ENCODE measurements at regions not wholly inside any gene's neighbourhood (a gene's known extent, or its start where the extent isn't known, plus 50 kb on each side); places are given as distances from the start of the nearest gene placed in this dataset.
A peak's percentile ranks its signal among the peaks of the same experiment; 100 is the strongest.

DNA sequence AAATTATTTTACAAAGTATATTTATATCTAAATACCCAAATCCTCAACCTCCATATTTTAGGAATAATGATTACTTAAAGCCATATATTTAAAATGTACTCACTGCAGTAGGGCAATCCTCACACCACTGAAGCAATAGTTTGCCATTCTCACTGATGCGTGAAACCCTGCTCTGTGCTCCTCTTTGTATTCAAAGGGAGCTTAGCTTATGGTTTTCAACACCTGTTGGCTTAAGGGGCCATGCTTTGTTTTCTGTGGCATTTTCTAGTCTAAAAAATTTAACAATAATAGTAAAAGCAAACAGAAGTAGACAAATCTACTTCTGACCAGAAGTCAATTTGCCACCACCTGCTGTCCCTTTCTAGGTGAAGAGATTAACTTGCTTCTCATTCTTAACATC, 294.6 kb downstream of the FLRT2 start:
- 94% methylated on average over 1 of the region's 1 CpG for WGBS
- no peaks in the 10 kb centered on the region for H3K36me3 ChIP-seq (ENCODE audit: control insufficient read depth in 2 of 2, insufficient read depth in 2 of 2, low read length in 1 of 2)
- no peak for DNase-seq (ENCODE audit: low read depth in 6 of 9, low spot score in 9 of 9)

DNA sequence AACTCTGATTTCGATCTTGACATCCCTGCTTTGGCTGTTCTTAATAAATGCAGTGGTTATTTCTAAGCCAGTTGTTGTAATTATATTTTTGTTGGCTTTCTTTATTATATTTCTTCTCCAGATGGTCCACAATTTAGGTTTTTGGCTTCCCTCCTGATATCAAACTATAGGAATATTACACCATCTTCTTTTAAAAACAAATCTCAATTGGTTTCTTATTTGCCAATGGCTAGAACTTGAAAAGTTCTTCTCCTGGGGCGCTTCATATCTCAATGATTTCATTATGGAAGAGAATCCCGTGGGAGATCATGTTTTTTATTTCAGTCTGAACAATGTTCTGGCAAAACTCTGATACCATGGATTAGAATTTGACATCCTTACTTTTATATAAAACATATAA, 292.3 kb downstream of the FLRT2 start:
- no peaks in the 10 kb centered on the region for H3K27me3 ChIP-seq (ENCODE audit: control insufficient read depth in 2 of 2, insufficient read depth in 1 of 2, low read length in 1 of 2)
- DNase-seq (ENCODE audit: low read depth in 6 of 9, low spot score in 9 of 9), result no peak
- H3K4me3 ChIP-seq (ENCODE audit: low read length in 2 of 2), result no peak overlapping the region
- H3K27ac ChIP-seq (ENCODE audit: low read depth in 1 of 2, low read length in 1 of 2), result no peak overlapping the region
- no peaks in the 10 kb centered on the region for H3K4me1 ChIP-seq (ENCODE audit: control insufficient read depth in 2 of 2, insufficient read depth in 2 of 2, low read length in 2 of 2)
- H3K36me3 ChIP-seq (ENCODE audit: control insufficient read depth in 2 of 2, insufficient read depth in 2 of 2, low read length in 1 of 2), result no peaks in the 10 kb centered on the region
- whole genome bisulfite sequencing, result 95% methylated on average over 3 of the region's 3 CpGs
- no peaks in the 10 kb centered on the region for H3K9me3 ChIP-seq (ENCODE audit: control insufficient read depth in 2 of 2, insufficient read depth in 1 of 2, low read length in 1 of 2)

More for the DNA sequence above, 294.6 kb downstream of the FLRT2 start:
- Histone ChIP-seq H3K27ac (ENCODE audit: low read depth in 1 of 2, low read length in 1 of 2) (no peak overlapping the region), H3K4me1 (ENCODE audit: control insufficient read depth in 2 of 2, insufficient read depth in 2 of 2, low read length in 2 of 2) (no peaks in the 10 kb centered on the region), H3K4me3 (ENCODE audit: low read length in 2 of 2) (no peak overlapping the region), H3K9me3 (ENCODE audit: control insufficient read depth in 2 of 2, insufficient read depth in 1 of 2, low read length in 1 of 2) (no peaks in the 10 kb centered on the region), H3K27me3 (ENCODE audit: control insufficient read depth in 2 of 2, insufficient read depth in 1 of 2, low read length in 1 of 2) (no peaks in the 10 kb centered on the region)

- Histone ChIP-seq H3K4me3 (ENCODE audit: low read length in 2 of 2) (no peak overlapping the region), H3K27ac (ENCODE audit: low read depth in 1 of 2, low read length in 1 of 2) (no peak overlapping the region), H3K27me3 (ENCODE audit: control insufficient read depth in 2 of 2, insufficient read depth in 1 of 2, low read length in 1 of 2) (no peaks in the 10 kb centered on the region), H3K9me3 (ENCODE audit: control insufficient read depth in 2 of 2, insufficient read depth in 1 of 2, low read length in 1 of 2) (no peaks in the 10 kb centered on the region), H3K4me1 (ENCODE audit: control insufficient read depth in 2 of 2, insufficient read depth in 2 of 2, low read length in 2 of 2) (no peaks in the 10 kb centered on the region), H3K36me3 (ENCODE audit: control insufficient read depth in 2 of 2, insufficient read depth in 2 of 2, low read length in 1 of 2) (no peaks in the 10 kb centered on the region)
- DNase-seq (ENCODE audit: low read depth in 6 of 9, low spot score in 9 of 9), result no peak
- 95% methylated on average over 1 of the region's 1 CpG for WGBS
These were observed 287.5 kb downstream of the FLRT2 start for GRCh38 chr14:85817430-85817829.

DNA sequence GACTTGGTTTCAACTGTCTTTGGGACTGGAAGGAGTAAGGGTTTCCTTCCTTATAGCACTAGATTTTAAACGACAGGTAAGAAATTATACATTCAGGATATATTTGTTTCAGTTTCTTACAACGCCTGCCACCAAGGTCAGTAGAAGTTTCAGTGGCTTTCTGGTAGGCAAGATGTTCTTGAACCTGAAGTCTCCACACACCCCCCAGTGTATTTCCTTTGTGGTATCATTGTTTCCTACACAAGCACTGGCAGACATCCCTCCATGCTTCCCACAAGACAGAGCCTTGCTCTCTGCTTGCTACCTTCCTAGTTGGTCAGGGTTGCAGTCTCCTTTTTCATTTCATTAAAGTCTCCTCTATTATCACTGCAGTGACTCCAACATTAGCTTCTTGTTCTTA, 283.1 kb downstream of the FLRT2 start:
- Histone ChIP-seq H3K4me1 (ENCODE audit: control insufficient read depth in 2 of 2, insufficient read depth in 2 of 2, low read length in 2 of 2) (no peaks in the 10 kb centered on the region), H3K27me3 (ENCODE audit: control insufficient read depth in 2 of 2, insufficient read depth in 1 of 2, low read length in 1 of 2) (no peaks in the 10 kb centered on the region), H3K4me3 (ENCODE audit: low read length in 2 of 2) (no peak overlapping the region), H3K27ac (ENCODE audit: low read depth in 1 of 2, low read length in 1 of 2) (no peak overlapping the region), H3K9me3 (ENCODE audit: control insufficient read depth in 2 of 2, insufficient read depth in 1 of 2, low read length in 1 of 2) (no peaks in the 10 kb centered on the region), H3K36me3 (ENCODE audit: control insufficient read depth in 2 of 2, insufficient read depth in 2 of 2, low read length in 1 of 2) (no peaks in the 10 kb centered on the region)
- 14% methylated on average over 2 of the region's 2 CpGs for WGBS
- DNase-seq (ENCODE audit: low read depth in 6 of 9, low spot score in 9 of 9), result peak in 2 of 9 donors; percentile 7 to 25

GRCh38 chr14:85811340-85811739, 281.4 kb downstream of the FLRT2 start:
- 42% methylated on average over 1 of the region's 1 CpG for WGBS
- Histone ChIP-seq H3K27ac (ENCODE audit: low read depth in 1 of 2, low read length in 1 of 2) (no peak overlapping the region), H3K36me3 (ENCODE audit: control insufficient read depth in 2 of 2, insufficient read depth in 2 of 2, low read length in 1 of 2) (no peaks in the 10 kb centered on the region), H3K9me3 (ENCODE audit: control insufficient read depth in 2 of 2, insufficient read depth in 1 of 2, low read length in 1 of 2) (no peaks in the 10 kb centered on the region), H3K4me1 (ENCODE audit: control insufficient read depth in 2 of 2, insufficient read depth in 2 of 2, low read length in 2 of 2) (no peaks in the 10 kb centered on the region), H3K4me3 (ENCODE audit: low read length in 2 of 2) (no peak overlapping the region), H3K27me3 (ENCODE audit: control insufficient read depth in 2 of 2, insufficient read depth in 1 of 2, low read length in 1 of 2) (no peaks in the 10 kb centered on the region)
- DNase-seq (ENCODE audit: low read depth in 6 of 9, low spot score in 9 of 9), result no peak

DNA sequence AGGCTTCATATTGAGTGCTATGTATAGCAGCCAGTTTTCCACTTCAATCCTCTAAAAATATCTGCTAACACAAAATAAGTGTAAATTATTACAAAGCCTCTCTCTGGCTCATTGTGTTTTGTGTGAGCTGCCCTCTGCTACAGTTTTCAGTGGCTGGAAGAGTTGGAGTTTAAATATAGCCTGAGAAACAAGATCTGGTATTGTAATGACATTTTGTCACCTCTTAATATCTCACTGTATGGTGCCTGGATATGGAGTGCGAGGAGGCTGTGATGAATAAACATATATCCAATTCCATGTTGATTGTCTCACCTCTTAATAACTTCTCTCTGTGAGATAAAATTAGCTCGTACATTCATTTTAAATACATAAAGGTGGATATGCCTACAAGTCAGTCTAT, 269.7 kb downstream of the FLRT2 start:
- Histone ChIP-seq H3K9me3 (ENCODE audit: control insufficient read depth in 2 of 2, insufficient read depth in 1 of 2, low read length in 1 of 2) (no peaks in the 10 kb centered on the region), H3K4me3 (ENCODE audit: low read length in 2 of 2) (no peak overlapping the region), H3K4me1 (ENCODE audit: control insufficient read depth in 2 of 2, insufficient read depth in 2 of 2, low read length in 2 of 2) (no peaks in the 10 kb centered on the region), H3K27ac (ENCODE audit: low read depth in 1 of 2, low read length in 1 of 2) (no peak overlapping the region), H3K36me3 (ENCODE audit: control insufficient read depth in 2 of 2, insufficient read depth in 2 of 2, low read length in 1 of 2) (no peaks in the 10 kb centered on the region), H3K27me3 (ENCODE audit: control insufficient read depth in 2 of 2, insufficient read depth in 1 of 2, low read length in 1 of 2) (no peaks in the 10 kb centered on the region)
- no peak for DNase-seq (ENCODE audit: low read depth in 6 of 9, low spot score in 9 of 9)
- WGBS, result 94% methylated on average over 2 of the region's 2 CpGs

DNA sequence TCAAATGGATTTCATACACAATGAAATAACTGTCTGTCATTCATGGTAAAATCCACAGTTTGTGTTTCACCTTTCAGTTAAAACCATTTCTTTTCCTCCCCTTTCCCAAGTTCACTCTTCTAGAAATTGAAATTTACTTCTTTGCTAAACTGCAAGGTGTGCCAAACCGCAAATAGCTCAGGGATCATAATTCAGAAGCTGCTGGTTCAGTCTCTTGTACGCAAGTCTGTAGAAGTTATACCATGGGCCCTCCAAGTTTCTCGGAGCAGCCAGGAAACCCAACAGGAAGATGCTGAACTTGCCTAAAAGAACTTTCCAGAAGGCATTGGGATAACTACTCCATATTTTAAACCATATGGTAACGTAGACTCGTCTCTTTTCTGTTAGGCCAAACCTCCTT, 268.9 kb downstream of the FLRT2 start:
- H3K27me3 ChIP-seq (ENCODE audit: control insufficient read depth in 2 of 2, insufficient read depth in 1 of 2, low read length in 1 of 2), result no peaks in the 10 kb centered on the region
- no peaks in the 10 kb centered on the region for H3K9me3 ChIP-seq (ENCODE audit: control insufficient read depth in 2 of 2, insufficient read depth in 1 of 2, low read length in 1 of 2)
- DNase-seq (ENCODE audit: low read depth in 6 of 9, low spot score in 9 of 9), result no peak
- H3K27ac ChIP-seq (ENCODE audit: low read depth in 1 of 2, low read length in 1 of 2), result no peak overlapping the region
- no peaks in the 10 kb centered on the region for H3K4me1 ChIP-seq (ENCODE audit: control insufficient read depth in 2 of 2, insufficient read depth in 2 of 2, low read length in 2 of 2)
- no peak overlapping the region for H3K4me3 ChIP-seq (ENCODE audit: low read length in 2 of 2)
- 75% methylated on average over 5 of the region's 5 CpGs for WGBS
- H3K36me3 ChIP-seq (ENCODE audit: control insufficient read depth in 2 of 2, insufficient read depth in 2 of 2, low read length in 1 of 2), result no peaks in the 10 kb centered on the region

DNA sequence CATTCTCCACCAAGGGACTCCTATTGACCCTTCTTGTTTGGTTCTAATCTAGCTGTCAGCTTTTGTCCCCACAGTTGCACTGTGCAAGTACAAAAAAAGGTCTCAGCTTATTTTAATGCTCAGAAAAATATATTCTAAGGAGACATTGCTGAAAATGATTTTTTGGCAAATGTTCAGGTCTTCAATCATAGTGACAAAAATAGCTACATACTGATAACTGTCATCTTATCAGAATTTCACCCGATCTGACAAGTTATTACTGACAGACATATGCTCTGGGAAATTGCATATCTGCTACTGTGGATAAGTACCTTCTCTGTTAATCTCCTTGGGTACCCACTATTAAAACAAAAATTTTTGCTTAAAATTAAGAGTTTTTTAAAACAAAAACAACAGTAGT, 263.6 kb downstream of the FLRT2 start:
- H3K27ac ChIP-seq (ENCODE audit: low read depth in 1 of 2, low read length in 1 of 2), result no peak overlapping the region
- H3K27me3 ChIP-seq (ENCODE audit: control insufficient read depth in 2 of 2, insufficient read depth in 1 of 2, low read length in 1 of 2), result no peaks in the 10 kb centered on the region
- no peak for DNase-seq (ENCODE audit: low read depth in 6 of 9, low spot score in 9 of 9)
- H3K36me3 ChIP-seq (ENCODE audit: control insufficient read depth in 2 of 2, insufficient read depth in 2 of 2, low read length in 1 of 2), result no peaks in the 10 kb centered on the region
- no peaks in the 10 kb centered on the region for H3K9me3 ChIP-seq (ENCODE audit: control insufficient read depth in 2 of 2, insufficient read depth in 1 of 2, low read length in 1 of 2)
- WGBS, result 97% methylated on average over 1 of the region's 1 CpG
- H3K4me3 ChIP-seq (ENCODE audit: low read length in 2 of 2), result no peak overlapping the region
- no peaks in the 10 kb centered on the region for H3K4me1 ChIP-seq (ENCODE audit: control insufficient read depth in 2 of 2, insufficient read depth in 2 of 2, low read length in 2 of 2)

GRCh38 chr14:85789506-85789905, 259.6 kb downstream of the FLRT2 start:
- Histone ChIP-seq H3K4me1 (ENCODE audit: control insufficient read depth in 2 of 2, insufficient read depth in 2 of 2, low read length in 2 of 2) (no peaks in the 10 kb centered on the region), H3K4me3 (ENCODE audit: low read length in 2 of 2) (no peak overlapping the region), H3K27ac (ENCODE audit: low read depth in 1 of 2, low read length in 1 of 2) (no peak overlapping the region), H3K27me3 (ENCODE audit: control insufficient read depth in 2 of 2, insufficient read depth in 1 of 2, low read length in 1 of 2) (no peaks in the 10 kb centered on the region), H3K9me3 (ENCODE audit: control insufficient read depth in 2 of 2, insufficient read depth in 1 of 2, low read length in 1 of 2) (no peaks in the 10 kb centered on the region), H3K36me3 (ENCODE audit: control insufficient read depth in 2 of 2, insufficient read depth in 2 of 2, low read length in 1 of 2) (no peaks in the 10 kb centered on the region)
- peak in 2 of 9 donors; percentile 3 to 32 for DNase-seq (ENCODE audit: low read depth in 6 of 9, low spot score in 9 of 9)
- 12% methylated on average over 2 of the region's 2 CpGs for WGBS

Measured in thymus (tissue), 11 donors.